Bronchial epithelial cell (primary cell): ENCODE measurements at regions not wholly inside any gene's neighbourhood (a gene's known extent, or its start where the extent isn't known, plus 50 kb on each side); places are given as distances from the start of the nearest gene placed in this dataset.

Source experiments
- DNase-seq: peaks from one replicate; pipeline ENCODE4 v3.0.0-alpha.2; 2010; ENCODE audit warnings: low read depth
- FAIRE-seq: peaks from 2 replicates; lab custom pipeline; 2011; peaks lifted over from hg19 to GRCh38; lab: Jason Lieb, UNC
- H3K27me3 ChIP-seq: 2 replicates; pipeline ENCODE4 v1.5.1; 2011; ENCODE audit warnings: low read length; ENCODE audit not compliant: control insufficient read depth, insufficient read depth
- H3K36me3 ChIP-seq: 2 replicates; pipeline ENCODE4 v1.5.1; 2011; ENCODE audit warnings: low read length; ENCODE audit not compliant: control insufficient read depth, insufficient read depth
- H3K4me3 ChIP-seq: 2 replicates; pipeline ENCODE4 v1.5.1; 2011; ENCODE audit warnings: mild to moderate bottlenecking, low read depth, low read length, control low read depth
- CTCF ChIP-seq: IDR thresholded peaks from 2 replicates; pipeline ENCODE4 v1.5.1; 2011; ENCODE audit warnings: mild to moderate bottlenecking, moderate library complexity, low read length, control low read depth, inconsistent platforms; ENCODE audit not compliant: insufficient read depth, severe bottlenecking

- no peak for DNase-seq
- no peak for FAIRE-seq
- Histone ChIP-seq H3K36me3 (no peaks in the 10 kb centered on the region), H3K4me3 (no peak overlapping the region), H3K27me3 (no peaks in the 10 kb centered on the region)
- no peak for TF ChIP-seq CTCF
These were observed 479.1 kb upstream of the NCAM2 start for GRCh38 chr21:20519076-20519475.

- Histone ChIP-seq H3K36me3 (no peaks in the 10 kb centered on the region), H3K27me3 (no peaks in the 10 kb centered on the region), H3K4me3 (no peak overlapping the region)
- no peak for TF ChIP-seq CTCF
- FAIRE-seq (no peak), DNase-seq (no peak)
These were observed 475.6 kb upstream of the NCAM2 start for GRCh38 chr21:20522611-20523010.

GRCh38 chr21:20523191-20523590 is 475.0 kb upstream of the NCAM2 start:
- Histone ChIP-seq H3K36me3 (no peaks in the 10 kb centered on the region), H3K27me3 (no peaks in the 10 kb centered on the region), H3K4me3 (no peak overlapping the region)
- TF ChIP-seq CTCF, result no peak
- DNase-seq (no peak), FAIRE-seq (no peak)

- Histone ChIP-seq H3K4me3 (no peak overlapping the region), H3K36me3 (no peaks in the 10 kb centered on the region), H3K27me3 (no peaks in the 10 kb centered on the region)
- DNase-seq, result no peak
- TF ChIP-seq CTCF, result no peak
- FAIRE-seq, result no peak
These were observed 470.3 kb upstream of the NCAM2 start for GRCh38 chr21:20527731-20528460.

- no peak for FAIRE-seq
- Histone ChIP-seq H3K27me3 (no peaks in the 10 kb centered on the region), H3K4me3 (no peak overlapping the region), H3K36me3 (no peaks in the 10 kb centered on the region)
- DNase-seq, result no peak
- TF ChIP-seq CTCF, result no peak
These were observed 461.1 kb upstream of the NCAM2 start for GRCh38 chr21:20537130-20537529.
